ENCODE measurements at regions not wholly inside any gene's neighbourhood (a gene's known extent, or its start where the extent isn't known, plus 50 kb on each side); places are given as distances from the start of the nearest gene placed in this dataset.

GRCh38 chr1:58412071-58412580 lies 134.4 kb downstream of the OMA1 start:
- Histone ChIP-seq H3K27ac (no peak overlapping the region), H3K9me3 (no peaks in the 10 kb centered on the region), H3K27me3 (no peaks in the 10 kb centered on the region), H3K4me3 (no peak overlapping the region), H3K36me3 (peaks cover 0 to 11% of the 10 kb centered on the region in 2 donors), H3K4me1 (no peaks in the 10 kb centered on the region)
- WGBS, 2 donors (ENCODE audit: low coverage in 1 of 2), result 50 to 86% methylated on average over 1 to 4 of the region's 4 CpGs
- ATAC-seq, result no peak
- TF ChIP-seq EP300 (IDR thresholded peaks at IDR 0.05) (no peak), CTCF (IDR thresholded peaks at IDR 0.05) (no peak), POLR2AphosphoS5 (IDR thresholded peaks at IDR 0.05) (no peak), POLR2A (IDR thresholded peaks at IDR 0.05) (no peak)

GRCh38 chr1:58409890-58410289 lies 136.6 kb downstream of the OMA1 start:
- H3K36me3 ChIP-seq, result peaks cover 0 to 12% of the 10 kb centered on the region in 2 donors
- no peak for ATAC-seq
- H3K4me1 ChIP-seq, result no peaks in the 10 kb centered on the region
- 51 to 60% methylated on average over 4 to 5 of the region's 6 CpGs for WGBS, 2 donors (ENCODE audit: low coverage in 1 of 2)
- H3K27me3 ChIP-seq, result no peaks in the 10 kb centered on the region
- no peak for TF ChIP-seq POLR2A (IDR thresholded peaks at IDR 0.05)
- TF ChIP-seq POLR2AphosphoS5 (IDR thresholded peaks at IDR 0.05), result no peak
- no peak for TF ChIP-seq CTCF (IDR thresholded peaks at IDR 0.05)
- no peak for TF ChIP-seq EP300 (IDR thresholded peaks at IDR 0.05)
- H3K9me3 ChIP-seq, result no peaks in the 10 kb centered on the region
- H3K4me3 ChIP-seq, result no peak overlapping the region
- no peak overlapping the region for H3K27ac ChIP-seq

GRCh38 chr1:58409336-58409735 lies 137.2 kb downstream of the OMA1 start:
- no peaks in the 10 kb centered on the region for H3K9me3 ChIP-seq
- H3K4me1 ChIP-seq, result no peaks in the 10 kb centered on the region
- H3K27ac ChIP-seq, result no peak overlapping the region
- no peak overlapping the region for H3K4me3 ChIP-seq
- no peak for ATAC-seq
- peaks cover 0 to 8% of the 10 kb centered on the region in 2 donors for H3K36me3 ChIP-seq
- WGBS, 2 donors (ENCODE audit: low coverage in 1 of 2), result 73 to 76% methylated on average over 6 of the region's 6 CpGs
- no peaks in the 10 kb centered on the region for H3K27me3 ChIP-seq
- TF ChIP-seq POLR2AphosphoS5 (IDR thresholded peaks at IDR 0.05) (no peak), POLR2A (IDR thresholded peaks at IDR 0.05) (no peak), CTCF (IDR thresholded peaks at IDR 0.05) (no peak), EP300 (IDR thresholded peaks at IDR 0.05) (no peak)

GRCh38 chr1:58406301-58407071 lies 140.0 kb downstream of the OMA1 start:
- ATAC-seq, result no peak
- no peaks in the 10 kb centered on the region for H3K9me3 ChIP-seq
- 82 to 83% methylated on average over 6 to 10 of the region's 12 CpGs for whole genome bisulfite sequencing, 2 donors (ENCODE audit: low coverage in 1 of 2)
- no peak overlapping the region for H3K4me3 ChIP-seq
- TF ChIP-seq EP300 (IDR thresholded peaks at IDR 0.05) (no peak), POLR2AphosphoS5 (IDR thresholded peaks at IDR 0.05) (no peak), POLR2A (IDR thresholded peaks at IDR 0.05) (no peak), CTCF (IDR thresholded peaks at IDR 0.05) (no peak)
- no peaks in the 10 kb centered on the region for H3K4me1 ChIP-seq
- H3K36me3 ChIP-seq, result peaks cover 0 to 8% of the 10 kb centered on the region in 2 donors
- H3K27ac ChIP-seq, result no peak overlapping the region
- no peaks in the 10 kb centered on the region for H3K27me3 ChIP-seq

GRCh38 chr1:58405660-58406059 lies 140.9 kb downstream of the OMA1 start:
- Histone ChIP-seq H3K36me3 (peaks cover 0 to 8% of the 10 kb centered on the region in 2 donors), H3K4me3 (no peak overlapping the region), H3K27me3 (no peaks in the 10 kb centered on the region), H3K9me3 (no peaks in the 10 kb centered on the region), H3K4me1 (no peaks in the 10 kb centered on the region), H3K27ac (no peak overlapping the region)
- no peak for ATAC-seq
- TF ChIP-seq POLR2AphosphoS5 (IDR thresholded peaks at IDR 0.05) (no peak), POLR2A (IDR thresholded peaks at IDR 0.05) (no peak), EP300 (IDR thresholded peaks at IDR 0.05) (no peak), CTCF (IDR thresholded peaks at IDR 0.05) (no peak)
- 88 to 95% methylated on average over 3 to 4 of the region's 4 CpGs for WGBS, 2 donors (ENCODE audit: low coverage in 1 of 2)
